ENCODE measurements at regions not wholly inside any gene's neighbourhood (a gene's known extent, or its start where the extent isn't known, plus 50 kb on each side); places are given as distances from the start of the nearest gene placed in this dataset.

- TF ChIP-seq CTCF (IDR thresholded peaks at IDR 0.05 in 2 of 3, conservative IDR thresholded peaks at IDR 0.05 in 1 of 3; ENCODE audit: control insufficient read depth in 2 of 3, extremely low read depth in 1 of 3, insufficient read depth in 1 of 3, low read depth in 3 of 3, low read length in 3 of 3) = no peak
- no peak for TF ChIP-seq EP300 (IDR thresholded peaks at IDR 0.05; ENCODE audit: borderline replicate concordance in 1 of 2, control insufficient read depth in 1 of 2, low read depth in 2 of 2, low read length in 2 of 2)
- no peak for TF ChIP-seq ASH2L (IDR thresholded peaks at IDR 0.05; ENCODE audit: borderline replicate concordance, low read depth)
- no peak for TF ChIP-seq HDGF (IDR thresholded peaks at IDR 0.05)
These were observed 1731.0 kb downstream of the SUCLG1 start for GRCh38 chr2:82728090-82728489.
